ENCODE measurements at regions not wholly inside any gene's neighbourhood (a gene's known extent, or its start where the extent isn't known, plus 50 kb on each side); places are given as distances from the start of the nearest gene placed in this dataset.

DNA sequence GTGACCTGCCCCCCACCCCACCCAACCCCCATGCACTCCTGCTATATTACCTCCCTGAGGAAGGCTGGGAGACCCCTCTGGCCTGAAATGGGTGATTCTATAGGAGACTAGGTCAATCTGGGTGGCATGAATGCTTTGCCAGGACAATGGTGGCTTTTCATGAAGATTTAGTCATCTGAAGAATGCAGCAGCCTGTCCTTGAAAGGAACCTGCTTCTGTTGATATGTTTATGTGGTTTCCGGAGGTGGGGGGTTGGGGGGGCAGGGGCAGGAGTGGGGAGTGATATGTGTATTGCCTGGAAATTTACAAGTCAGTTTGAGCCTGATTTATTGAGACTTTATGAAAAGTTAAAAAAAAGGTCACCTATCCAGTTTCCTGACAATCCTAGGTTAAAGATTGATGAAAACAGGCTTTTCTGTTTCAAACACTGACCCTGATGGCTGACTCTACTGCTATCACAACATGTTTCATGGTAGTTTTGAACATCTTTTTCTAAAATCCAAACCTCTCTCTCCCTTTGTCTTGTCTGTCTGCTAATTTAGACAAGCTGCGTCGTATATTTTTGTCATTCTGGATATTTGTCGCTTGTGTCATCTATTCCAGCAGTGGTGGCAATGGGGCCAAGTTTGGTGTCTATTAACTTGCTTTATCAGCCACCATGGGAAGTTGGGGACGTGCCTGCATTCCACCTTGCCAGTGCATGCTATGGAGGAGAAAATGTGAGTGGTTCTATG is 153.7 kb upstream of the EGFLAM start:
- no peak for DNase-seq (ENCODE audit: low spot score)
- TF ChIP-seq, protein P1, sequence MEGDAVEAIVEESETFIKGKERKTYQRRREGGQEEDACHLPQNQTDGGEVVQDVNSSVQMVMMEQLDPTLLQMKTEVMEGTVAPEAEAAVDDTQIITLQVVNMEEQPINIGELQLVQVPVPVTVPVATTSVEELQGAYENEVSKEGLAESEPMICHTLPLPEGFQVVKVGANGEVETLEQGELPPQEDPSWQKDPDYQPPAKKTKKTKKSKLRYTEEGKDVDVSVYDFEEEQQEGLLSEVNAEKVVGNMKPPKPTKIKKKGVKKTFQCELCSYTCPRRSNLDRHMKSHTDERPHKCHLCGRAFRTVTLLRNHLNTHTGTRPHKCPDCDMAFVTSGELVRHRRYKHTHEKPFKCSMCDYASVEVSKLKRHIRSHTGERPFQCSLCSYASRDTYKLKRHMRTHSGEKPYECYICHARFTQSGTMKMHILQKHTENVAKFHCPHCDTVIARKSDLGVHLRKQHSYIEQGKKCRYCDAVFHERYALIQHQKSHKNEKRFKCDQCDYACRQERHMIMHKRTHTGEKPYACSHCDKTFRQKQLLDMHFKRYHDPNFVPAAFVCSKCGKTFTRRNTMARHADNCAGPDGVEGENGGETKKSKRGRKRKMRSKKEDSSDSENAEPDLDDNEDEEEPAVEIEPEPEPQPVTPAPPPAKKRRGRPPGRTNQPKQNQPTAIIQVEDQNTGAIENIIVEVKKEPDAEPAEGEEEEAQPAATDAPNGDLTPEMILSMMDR (IDR thresholded peaks at IDR 0.05; ENCODE audit: borderline replicate concordance, control extremely low read depth, extremely low read depth, insufficient read depth, missing control alignments), result no peak
- in situ Hi-C loops (cut with MboI; ENCODE audit: low sequenced_read_pairs, unreplicated experiment), result no loop called here

DNA sequence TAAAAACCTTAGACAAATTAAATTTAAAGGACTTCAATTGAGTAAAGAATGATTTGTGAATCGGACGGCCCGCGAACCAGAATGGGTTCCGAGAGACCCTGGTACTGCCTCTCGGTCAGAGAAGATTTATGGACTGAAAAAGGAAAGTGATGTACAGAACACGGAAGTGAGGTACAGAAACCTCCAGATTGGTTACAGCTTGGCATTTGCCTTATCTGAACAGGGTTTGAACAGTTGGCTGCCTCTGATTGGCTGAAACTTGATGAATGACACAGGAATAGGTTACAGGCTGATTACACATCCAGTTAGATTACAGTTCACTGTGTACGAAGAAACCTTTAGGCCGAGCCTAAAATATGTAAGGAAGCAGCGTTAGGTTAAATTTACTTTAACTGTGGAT is 156.5 kb upstream of the EGFLAM start:
- no peak for DNase-seq (ENCODE audit: low spot score)
- in situ Hi-C loops (cut with MboI; ENCODE audit: low sequenced_read_pairs, unreplicated experiment), result no loop called here
- TF ChIP-seq, protein P1 (IDR thresholded peaks at IDR 0.05; ENCODE audit: borderline replicate concordance, control extremely low read depth, extremely low read depth, insufficient read depth, missing control alignments), result no peak

DNA sequence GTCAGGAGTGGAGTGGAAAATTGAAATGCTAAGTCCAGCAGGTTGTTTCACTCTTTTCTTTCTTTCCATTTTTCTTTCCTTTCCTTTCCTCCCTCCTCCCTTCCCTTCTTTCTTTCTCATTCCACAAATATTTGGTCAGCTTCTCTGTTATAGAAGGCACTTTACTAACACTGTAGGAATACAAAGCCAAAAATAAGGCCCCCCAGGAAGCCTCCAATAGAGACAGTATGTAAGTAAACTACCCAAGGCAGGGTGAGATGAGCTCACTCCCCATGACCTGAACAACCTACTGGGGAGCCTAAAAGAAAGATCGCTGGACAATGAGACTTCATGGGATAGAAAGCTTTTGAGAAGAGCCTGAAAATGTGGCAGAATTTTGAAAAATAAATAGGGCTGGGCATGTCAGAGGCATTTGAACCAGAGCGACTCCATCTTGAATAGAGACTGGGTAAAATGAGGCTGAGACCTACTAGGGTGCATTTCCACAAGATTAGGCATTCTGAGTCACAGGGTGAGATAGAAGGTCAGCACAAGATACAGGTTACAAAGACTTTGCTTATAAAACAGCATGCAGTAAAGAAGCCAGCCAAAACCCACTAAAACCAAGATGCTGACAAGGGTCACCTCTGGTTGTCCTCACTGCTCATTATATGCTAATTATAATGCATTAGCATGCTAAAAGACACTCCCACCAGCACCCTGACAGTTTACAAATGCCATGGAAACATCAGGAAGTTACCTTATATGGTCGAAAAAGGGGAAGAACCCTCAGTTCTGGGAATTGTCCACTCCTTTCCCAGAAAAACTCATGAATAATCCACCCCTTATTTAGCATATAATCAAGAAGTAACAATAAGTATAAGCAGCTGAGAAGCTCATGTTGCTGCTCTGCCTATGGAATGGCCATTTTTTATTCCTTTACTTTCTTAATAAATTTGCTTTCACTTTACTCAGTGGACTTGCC is 158.9 kb upstream of the EGFLAM start:
- DNase-seq (ENCODE audit: low spot score), result no peak
- TF ChIP-seq, protein P1 (IDR thresholded peaks at IDR 0.05; ENCODE audit: borderline replicate concordance, control extremely low read depth, extremely low read depth, insufficient read depth, missing control alignments), result no peak
- in situ Hi-C loops (cut with MboI; ENCODE audit: low sequenced_read_pairs, unreplicated experiment), result no loop called here

DNA sequence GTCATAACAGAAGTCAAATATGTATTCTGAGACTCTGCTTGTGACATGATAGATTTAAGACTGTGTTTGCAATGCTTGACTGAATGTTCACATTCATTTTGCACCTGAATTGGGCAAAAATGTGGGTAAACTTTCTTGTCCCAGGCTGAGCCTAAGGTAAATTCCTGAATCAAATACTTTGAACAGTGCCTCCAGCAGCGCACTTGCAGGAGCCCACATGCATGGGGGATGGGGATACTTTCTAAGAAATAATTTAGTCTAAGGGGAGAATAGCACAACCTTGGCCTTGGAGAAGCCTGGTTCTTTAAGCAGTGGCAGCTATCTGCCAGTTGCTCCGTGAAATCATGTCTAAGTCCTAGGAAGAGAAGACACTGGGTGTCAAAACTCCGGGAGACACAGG is 163.5 kb upstream of the EGFLAM start:
- in situ Hi-C loops (cut with MboI; ENCODE audit: low sequenced_read_pairs, unreplicated experiment), result no loop called here
- no peak for DNase-seq (ENCODE audit: low spot score)
- TF ChIP-seq, protein P1 (IDR thresholded peaks at IDR 0.05; ENCODE audit: borderline replicate concordance, control extremely low read depth, extremely low read depth, insufficient read depth, missing control alignments), result no peak

DNA sequence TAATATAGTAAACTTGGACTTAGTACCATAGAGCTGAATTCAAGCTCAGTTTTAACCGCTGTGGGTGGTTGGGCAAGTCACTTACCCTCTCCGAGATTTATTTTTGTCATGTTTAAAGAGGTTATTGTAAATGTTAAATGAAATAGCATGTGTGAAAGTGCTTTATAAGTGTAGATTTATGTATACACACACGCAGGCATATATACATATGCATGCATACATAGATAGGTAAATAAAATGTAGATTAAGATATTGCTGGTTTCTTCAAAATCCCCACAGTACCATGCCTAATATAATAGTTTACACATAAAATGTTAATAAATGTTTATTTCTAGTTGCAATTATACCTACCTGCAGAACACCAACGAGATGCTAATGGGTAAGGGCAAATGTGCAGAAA is 164.5 kb upstream of the EGFLAM start:
- TF ChIP-seq, protein P1 (IDR thresholded peaks at IDR 0.05; ENCODE audit: borderline replicate concordance, control extremely low read depth, extremely low read depth, insufficient read depth, missing control alignments), result no peak
- in situ Hi-C loops (cut with MboI; ENCODE audit: low sequenced_read_pairs, unreplicated experiment), result no loop called here
- DNase-seq (ENCODE audit: low spot score), result no peak

DNA sequence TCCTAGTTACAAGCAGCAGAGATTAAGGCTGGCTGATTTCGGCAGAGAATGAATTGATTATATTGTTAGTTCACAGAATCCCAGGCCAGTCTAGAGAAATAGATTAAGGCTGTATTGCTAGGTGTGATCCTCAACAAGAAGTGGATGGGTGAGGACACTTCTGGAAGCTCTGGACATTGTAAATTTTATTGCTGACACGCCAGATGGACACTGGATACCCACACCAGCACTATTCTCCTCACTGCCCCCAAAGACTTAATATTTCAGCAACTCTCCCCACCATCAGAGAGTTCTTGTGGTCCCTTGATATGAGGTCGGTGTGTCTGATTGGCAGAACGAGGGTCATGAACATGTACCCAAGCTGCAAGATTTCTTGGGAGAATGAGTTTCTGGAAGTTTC is 171.6 kb upstream of the EGFLAM start:
- TF ChIP-seq, protein P1 (IDR thresholded peaks at IDR 0.05; ENCODE audit: borderline replicate concordance, control extremely low read depth, extremely low read depth, insufficient read depth, missing control alignments), result no peak
- in situ Hi-C loops (cut with MboI; ENCODE audit: low sequenced_read_pairs, unreplicated experiment), result no loop called here

More for the DNA sequence above, 171.6 kb upstream of the EGFLAM start:
- DNase-seq (ENCODE audit: low spot score), result no peak
